AG09309 (cell line): ENCODE measurements at regions not wholly inside any gene's neighbourhood (a gene's known extent, or its start where the extent isn't known, plus 50 kb on each side); places are given as distances from the start of the nearest gene placed in this dataset.

Experiments
- DNase-seq: peaks from one replicate; pipeline ENCODE4 v3.0.0-alpha.2; 2010; ENCODE audit warnings: low read depth
- H3K4me3 ChIP-seq: 2 replicates; pipeline ENCODE4 v1.5.1; 2011; ENCODE audit warnings: mild to moderate bottlenecking, low read depth, low read length, moderate library complexity; ENCODE audit not compliant: control insufficient read depth
- TF ChIP-seq, protein P1 (sequence below): IDR thresholded peaks from 2 replicates; pipeline ENCODE4 v1.5.1; 2011; ENCODE audit warnings: mild to moderate bottlenecking, low read depth, low read length, inconsistent platforms; ENCODE audit not compliant: insufficient read depth, control insufficient read depth; ENCODE audit errors: missing control alignments

DNA sequence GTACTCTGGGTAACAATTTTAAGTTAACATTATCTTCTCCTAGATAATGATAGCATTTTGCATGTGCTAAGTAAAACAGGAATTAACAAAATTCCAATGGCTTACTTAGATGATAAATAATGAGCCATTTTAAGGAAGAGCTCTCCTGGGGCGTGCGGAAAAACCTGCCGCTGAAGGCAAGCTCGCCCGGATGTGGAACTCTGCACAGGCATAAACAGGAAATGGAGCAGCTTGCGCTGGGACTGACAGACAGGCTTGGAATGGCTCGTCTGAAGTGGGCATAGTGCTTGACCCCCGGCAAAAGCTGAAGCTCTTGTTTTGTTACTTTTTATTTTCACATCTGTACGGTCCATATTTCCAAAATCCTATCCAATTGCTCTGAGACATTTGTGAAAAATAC lies 169.2 kb downstream of the ZNF281 start:
- no peak overlapping the region for H3K4me3 ChIP-seq
- TF ChIP-seq, protein P1, sequence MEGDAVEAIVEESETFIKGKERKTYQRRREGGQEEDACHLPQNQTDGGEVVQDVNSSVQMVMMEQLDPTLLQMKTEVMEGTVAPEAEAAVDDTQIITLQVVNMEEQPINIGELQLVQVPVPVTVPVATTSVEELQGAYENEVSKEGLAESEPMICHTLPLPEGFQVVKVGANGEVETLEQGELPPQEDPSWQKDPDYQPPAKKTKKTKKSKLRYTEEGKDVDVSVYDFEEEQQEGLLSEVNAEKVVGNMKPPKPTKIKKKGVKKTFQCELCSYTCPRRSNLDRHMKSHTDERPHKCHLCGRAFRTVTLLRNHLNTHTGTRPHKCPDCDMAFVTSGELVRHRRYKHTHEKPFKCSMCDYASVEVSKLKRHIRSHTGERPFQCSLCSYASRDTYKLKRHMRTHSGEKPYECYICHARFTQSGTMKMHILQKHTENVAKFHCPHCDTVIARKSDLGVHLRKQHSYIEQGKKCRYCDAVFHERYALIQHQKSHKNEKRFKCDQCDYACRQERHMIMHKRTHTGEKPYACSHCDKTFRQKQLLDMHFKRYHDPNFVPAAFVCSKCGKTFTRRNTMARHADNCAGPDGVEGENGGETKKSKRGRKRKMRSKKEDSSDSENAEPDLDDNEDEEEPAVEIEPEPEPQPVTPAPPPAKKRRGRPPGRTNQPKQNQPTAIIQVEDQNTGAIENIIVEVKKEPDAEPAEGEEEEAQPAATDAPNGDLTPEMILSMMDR, result no peak
- DNase-seq, result no peak

DNA sequence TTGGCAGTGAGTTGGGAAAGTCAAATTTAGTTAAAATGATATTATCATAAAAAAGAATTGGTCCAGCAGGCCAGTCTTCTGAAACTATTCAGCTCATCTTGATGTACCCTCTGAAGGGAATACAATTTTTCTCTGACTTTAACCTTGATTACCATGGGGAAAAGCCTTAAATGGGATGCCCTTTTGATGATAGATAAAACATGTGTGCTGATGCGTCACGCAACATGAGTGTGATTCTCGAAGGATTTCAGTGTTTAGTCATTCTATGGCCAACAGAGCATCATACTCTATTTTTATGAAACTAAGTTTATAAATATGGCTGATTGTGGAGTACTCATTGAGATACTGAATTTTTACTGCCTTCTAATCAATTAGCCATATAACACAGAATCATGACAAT lies 171.5 kb downstream of the ZNF281 start:
- DNase-seq, result no peak
- no peak overlapping the region for H3K4me3 ChIP-seq
- TF ChIP-seq, protein P1, result no peak

DNA sequence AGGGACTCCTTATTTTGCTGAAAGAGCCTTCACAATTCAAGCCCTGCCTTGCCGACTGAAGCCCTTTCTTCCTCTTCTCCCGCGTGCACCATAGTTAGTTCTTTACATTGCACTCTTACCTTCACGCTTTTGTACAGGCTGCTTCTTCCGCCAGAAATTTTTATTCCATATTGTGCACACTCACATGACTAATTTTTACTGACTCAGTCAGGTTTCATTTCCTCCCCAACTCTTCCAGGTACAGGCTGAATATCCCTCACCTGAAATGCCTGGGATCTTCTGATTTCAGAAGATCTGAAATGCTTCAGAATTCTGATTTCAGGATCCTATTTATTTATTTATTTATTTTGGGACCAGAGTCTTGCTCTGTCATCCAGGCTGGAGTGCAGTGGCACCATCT lies 172.8 kb downstream of the ZNF281 start:
- no peak overlapping the region for H3K4me3 ChIP-seq
- no peak for DNase-seq
- TF ChIP-seq, protein P1, result no peak

DNA sequence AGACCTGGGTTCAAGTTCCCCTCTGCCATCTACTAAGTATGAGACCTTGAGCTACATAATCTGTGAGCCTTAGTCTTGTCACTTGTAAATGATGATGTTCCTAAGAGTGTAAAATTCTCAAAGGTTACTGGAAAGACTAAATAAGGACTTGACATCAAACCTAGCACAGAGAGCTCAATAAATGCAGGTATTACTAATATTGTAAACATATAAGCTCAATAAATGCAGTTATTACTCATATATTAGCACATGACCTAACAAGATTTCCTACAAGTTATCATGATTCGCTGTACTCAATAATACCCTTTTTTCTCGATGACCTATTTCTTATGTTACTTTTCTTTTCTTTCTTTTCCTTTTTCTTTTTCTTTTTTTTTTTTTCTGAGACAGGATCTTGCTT lies 174.9 kb downstream of the ZNF281 start:
- no peak overlapping the region for H3K4me3 ChIP-seq
- TF ChIP-seq, protein P1, result no peak
- DNase-seq, result no peak

DNA sequence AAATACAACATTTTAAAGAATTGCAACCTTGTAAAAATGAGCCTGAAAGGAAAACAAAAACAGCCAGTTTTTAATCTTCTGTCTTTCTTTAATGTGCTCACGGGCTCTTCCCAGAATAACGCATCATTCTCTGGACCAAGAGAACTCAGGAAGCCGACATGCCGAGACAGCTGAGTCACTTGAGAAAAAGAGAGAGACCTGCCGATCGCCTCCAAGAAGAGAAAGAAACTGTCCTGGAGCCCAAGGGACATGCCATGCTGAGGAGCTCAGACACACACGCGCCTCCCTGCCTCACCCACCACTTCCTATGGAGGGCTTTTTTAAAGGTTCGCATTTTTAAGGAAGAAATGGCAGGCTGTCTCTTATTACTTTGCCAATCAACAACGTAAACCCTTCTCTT lies 176.4 kb downstream of the ZNF281 start:
- H3K4me3 ChIP-seq, result no peak overlapping the region
- TF ChIP-seq, protein P1, result no peak
- DNase-seq, result no peak

DNA sequence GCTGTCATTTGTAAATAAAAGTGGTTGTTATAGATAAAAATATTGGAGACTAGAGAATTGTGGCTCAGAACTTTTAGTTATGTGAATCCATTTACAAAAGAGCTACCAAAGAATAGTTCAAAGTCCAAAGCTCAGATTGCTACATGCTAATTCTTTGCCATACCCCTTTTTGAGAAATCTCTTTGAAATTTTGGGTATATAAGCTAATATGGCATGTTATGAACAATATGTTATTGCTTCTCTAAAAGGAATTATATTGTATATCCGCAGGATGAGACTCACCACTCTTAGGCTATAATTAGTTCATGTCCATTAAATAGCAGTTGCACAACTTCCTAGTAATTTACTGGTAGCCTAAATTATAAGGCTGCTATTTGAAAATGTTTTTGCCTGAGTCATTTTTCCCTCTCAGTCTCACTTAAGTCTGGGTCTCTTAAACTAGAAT lies 178.0 kb downstream of the ZNF281 start:
- TF ChIP-seq, protein P1, result no peak
- peak; percentile 70 for DNase-seq
- H3K4me3 ChIP-seq, result no peak overlapping the region

DNA sequence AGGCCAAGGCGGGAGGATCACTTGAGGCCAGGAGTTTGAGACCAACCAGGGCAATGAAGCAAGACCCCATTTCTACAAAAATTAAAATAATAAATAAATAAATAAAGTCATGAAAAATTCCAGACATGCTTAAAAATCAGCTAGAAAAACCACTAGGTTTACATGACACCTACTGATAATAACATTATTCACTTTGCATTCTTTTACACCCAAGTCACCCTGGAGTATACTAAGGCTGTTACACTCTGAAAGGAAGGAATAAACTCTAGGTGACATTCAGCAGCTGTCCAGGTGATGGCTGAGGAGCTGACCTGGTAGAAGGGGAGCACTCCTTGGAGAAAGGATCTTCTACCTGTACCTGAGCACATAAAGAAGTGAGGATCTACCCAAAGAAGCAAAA lies 179.2 kb downstream of the ZNF281 start:
- no peak overlapping the region for H3K4me3 ChIP-seq
- no peak for DNase-seq
- TF ChIP-seq, protein P1, result no peak
